HG03460 (cell line): ENCODE measurements at regions not wholly inside any gene's neighbourhood (a gene's known extent, or its start where the extent isn't known, plus 50 kb on each side); places are given as distances from the start of the nearest gene placed in this dataset.
A peak's percentile ranks its signal among the peaks of the same experiment; 100 is the strongest.
"Not testable (repeated sequence)": the region's sequence is repeated elsewhere in the genome, so short reads cannot be mapped to it uniquely, and the experiment has no call there.

ENCODE experiments used
- ATAC-seq: cut with Tn5 transposase; IDR thresholded peaks from one replicate; pipeline ENCODE4 v1.9.1; 2021; ENCODE audit not compliant: unreplicated experiment

DNA sequence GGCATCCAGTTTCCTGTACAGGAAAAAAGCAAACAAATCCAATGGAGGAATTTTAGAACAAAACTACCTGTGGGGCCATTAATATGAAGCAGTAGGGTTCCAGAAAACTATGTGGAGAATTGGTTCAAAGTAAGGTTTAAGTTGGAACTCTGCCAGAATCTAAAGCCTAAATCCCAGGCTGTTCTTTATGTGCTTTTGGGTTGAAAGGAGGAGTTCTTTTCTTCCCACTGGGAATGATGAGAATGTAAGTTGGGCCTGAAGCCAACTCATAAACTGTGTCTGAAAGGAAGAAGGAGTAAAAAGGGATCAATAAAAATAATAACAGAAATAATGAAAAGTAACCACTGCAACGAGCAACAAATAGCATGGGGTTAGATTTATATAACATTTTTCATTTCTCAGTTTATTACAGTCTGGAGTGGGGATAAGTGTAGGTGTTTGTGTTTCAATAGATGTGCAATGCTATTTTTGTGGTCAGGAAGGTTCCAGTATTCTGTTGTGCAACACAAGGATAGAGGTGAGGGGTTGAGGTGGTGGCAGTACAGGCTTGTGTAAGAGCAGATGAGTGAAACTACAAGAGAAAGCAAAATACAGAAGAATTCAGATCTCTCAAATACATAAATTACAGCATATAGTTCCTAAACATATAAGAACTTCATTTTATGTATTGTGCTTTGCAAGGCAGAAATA is 373.6 kb downstream of the EMP1 start:
- ATAC-seq: no peak

DNA sequence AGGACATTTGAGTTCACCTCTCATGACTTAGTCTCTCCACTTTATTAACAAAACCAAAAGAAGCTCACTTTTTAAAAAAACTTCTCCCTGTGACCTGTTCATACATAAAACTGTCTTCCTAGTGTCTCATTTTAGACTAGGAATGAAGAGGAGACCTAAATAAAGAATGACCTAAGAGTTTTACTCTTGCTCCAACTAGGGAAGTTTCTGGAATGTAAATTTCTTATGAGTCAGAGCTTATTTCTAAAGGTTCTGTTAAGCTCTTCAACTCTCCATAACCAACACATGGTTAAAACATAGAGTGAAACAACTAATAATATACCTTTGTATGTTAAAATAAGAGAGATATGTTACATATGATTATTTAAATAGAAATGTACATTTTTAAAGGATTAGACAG is 369.8 kb downstream of the EMP1 start:
- ATAC-seq: no peak

DNA sequence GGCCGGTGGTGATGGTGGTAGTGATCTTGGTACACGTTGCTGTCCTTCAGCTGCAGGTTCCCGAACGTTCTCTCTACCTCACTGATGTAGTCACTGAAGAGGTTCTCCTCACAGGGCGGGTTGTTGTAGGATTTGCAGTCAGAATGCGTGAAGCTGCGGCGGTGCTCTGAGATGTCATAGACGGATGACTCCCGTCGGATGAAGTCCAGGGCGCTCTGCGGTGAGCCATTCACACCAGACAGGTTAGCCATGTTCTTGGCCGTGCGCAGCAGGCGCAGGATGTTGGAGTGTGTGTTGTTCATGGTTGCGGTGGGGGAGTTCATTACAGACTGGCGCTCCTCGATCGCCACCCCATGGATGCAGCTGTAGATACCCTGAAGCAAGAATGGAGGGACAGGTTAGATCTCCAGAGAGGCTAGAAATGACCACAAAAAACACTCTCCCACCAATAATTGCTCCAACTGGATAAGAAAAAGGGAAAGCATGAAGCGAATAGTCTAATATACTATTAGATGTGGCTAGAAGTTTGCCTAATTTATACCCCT is 367.8 kb downstream of the EMP1 start:
- no peak for ATAC-seq

DNA sequence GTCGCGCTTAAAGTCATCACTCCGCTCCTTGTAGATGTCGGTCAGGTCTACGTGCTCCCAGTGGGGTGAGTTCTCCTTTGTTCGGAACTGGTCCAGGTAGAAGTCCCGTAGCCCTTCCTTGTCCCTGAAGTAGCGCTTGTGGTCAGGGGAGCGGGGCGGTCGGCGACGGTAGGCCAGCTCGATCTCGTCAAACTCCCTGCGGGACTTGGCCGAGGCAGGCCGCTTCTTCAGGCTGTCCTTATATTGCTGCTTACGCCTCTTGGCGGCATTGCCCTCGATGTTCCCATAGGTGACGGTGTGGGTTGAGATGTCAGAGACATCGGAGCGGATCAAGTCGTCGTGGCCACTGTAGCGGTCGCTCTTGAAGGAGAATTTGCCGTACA is 367.2 kb downstream of the EMP1 start:
- no peak for ATAC-seq

DNA sequence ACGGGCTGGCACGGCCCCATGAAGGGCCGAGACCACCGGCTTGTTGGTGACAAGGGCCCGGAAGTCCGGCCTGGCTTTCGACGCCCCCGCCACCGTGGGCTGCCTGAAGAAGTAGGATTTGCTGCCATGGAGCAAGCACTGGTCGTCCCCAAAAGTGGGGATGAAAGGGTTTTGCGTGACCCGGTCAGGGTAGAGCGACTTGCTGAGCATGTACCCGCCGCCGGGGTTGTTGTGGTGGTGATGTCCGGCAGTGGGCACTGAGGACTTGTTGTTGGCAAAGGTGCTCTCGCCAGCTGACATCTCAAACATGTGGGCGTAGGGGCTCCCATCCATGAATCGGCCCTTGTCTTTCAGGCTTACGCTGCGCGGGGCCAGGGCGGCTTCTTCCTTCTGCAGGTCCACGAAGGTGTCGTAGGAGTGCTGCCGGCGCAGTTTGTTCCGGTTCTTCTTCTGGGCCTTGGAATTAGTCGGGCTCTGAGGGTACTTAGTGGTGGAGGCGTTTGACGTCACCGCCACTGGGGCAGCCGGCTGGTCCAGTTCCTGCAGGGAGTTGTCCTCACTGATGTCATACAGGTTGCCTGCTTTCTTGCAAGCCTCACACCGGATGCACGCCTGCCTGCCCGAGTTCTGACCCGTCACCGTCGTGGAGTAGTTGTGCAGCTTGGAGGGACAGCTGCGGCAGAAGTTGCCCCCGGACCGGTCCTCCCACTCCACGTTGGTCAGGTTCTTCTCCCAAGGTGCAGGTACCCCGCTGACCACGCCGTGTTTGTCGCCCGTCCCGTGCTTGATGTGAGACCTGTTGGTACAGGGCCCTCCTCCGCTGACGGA is 366.6 kb downstream of the EMP1 start:
- no peak for ATAC-seq

DNA sequence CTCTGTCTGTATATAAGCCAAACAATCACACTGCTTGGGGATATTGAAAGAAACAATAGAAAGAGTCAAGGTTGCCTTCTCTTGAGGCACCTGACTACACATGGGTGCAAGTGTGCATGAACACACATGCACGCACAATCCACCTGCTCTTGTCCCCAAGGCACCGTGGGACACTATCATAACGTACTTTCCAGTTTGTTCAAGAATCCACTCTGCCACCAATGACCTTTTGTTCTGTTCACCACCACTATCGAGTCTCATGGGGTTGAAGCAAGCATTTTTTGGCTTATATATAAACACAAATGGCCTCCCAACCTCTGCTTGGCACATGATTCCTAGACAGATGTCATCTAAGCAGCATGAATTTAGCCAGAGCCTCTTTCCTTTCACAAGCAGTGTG is 365.4 kb downstream of the EMP1 start:
- ATAC-seq: no peak

DNA sequence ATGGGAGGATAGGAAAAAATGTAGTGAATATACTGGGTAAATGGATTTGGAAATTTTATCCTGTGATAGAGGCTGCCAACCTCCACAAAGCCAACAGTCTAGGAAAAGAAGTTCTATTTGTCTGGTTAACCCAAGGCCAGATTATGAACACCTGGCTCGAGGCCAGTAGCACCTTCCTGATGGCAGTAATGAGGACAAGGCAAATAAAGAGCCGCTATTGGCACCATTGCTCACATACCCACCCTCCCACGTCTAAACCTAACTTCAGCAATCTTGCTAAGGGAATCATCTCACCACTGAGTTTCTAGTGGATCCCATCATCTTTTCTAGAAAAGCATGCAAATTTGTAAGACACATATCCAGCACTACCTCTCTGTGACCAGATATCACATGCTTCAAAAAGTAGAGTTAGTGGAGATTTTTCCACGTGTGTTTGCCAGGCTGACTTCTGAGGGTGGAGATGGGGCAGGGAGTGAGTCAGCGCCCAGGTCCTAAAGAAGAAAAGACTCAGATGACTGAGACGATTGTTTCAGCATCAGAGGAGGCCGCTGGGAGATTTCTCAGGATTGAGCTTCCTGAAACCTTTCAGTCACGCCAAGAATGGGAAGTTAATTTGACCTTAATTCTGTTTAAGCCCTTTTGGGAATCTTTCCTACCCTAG is 362.9 kb downstream of the EMP1 start:
- ATAC-seq: no peak

DNA sequence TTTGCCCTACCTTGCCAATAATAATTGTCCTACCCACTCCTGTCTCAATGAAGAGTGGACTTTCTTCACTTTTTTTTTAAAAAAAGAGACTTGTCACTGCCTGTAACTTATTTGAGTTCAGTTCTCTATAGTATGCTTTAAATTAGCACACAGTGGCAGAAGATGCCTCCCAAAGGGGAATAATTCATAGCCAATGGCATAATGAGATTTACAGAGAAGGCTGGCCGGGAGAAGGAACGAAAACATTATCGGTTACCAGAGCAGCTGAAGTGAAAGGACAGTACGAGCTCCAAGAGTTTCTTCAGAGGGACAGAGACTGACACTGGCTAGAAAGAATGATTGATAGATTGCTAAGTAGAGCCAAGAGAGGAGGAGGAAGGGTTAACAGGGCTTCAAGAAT is 356.3 kb downstream of the EMP1 start:
- no peak for ATAC-seq

DNA sequence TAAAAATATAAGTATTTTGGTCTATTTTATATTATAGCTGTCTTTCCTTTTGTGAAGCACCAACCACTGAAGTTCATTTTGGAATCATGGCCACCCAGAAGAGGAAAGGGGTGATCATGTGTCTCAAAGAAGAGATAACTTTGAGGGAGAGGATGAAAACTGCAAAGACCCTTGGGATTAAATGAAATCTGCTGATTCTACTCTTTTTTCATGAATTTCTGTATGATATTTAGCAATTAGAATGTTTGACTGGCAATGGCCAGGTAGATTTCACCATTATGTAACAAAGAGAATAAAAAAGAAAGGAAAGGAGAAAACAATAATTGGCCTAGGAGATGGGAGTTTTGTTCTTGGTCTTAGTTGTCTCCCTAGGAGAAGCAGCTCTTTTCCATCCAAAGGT is 350.8 kb downstream of the EMP1 start:
- ATAC-seq: no peak

DNA sequence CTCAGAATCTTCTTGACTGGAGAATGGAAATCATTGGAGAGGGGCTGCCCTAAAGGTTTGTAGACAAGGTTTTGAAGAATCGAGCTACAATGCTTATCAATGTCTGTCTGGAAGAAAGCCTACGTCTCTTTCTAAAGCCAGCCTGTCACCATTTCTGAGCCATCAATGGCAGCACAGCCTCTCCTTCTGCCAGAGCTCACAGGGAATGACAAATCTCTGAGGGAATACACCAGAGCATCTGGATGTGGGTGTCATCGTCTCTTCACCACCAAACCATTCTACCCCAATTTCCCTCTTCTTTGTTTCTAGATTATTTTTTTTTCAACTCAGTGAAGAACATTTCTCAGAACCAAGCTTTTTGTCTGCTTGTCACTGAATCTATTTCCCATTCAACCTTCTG is 349.7 kb downstream of the EMP1 start:
- no peak for ATAC-seq

DNA sequence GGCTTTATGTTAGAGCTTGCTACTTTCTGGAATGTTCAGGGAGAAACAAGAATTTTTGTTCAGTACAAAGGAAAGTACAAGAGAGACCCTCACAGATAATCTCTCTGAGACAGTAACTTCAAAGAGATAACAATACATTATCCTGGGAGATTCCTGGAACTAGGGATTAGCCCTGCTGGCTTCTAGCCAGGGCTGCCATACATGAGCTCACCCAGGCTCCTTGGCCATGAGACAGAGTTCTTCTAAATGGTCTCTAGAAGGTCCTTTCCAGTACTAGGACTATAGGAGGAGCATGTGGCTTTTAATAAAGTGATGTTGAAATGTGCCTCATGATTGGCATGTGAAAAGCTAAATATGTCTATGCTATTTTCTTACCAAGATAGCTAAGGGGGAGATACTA is 342.5 kb downstream of the EMP1 start:
- no peak for ATAC-seq

DNA sequence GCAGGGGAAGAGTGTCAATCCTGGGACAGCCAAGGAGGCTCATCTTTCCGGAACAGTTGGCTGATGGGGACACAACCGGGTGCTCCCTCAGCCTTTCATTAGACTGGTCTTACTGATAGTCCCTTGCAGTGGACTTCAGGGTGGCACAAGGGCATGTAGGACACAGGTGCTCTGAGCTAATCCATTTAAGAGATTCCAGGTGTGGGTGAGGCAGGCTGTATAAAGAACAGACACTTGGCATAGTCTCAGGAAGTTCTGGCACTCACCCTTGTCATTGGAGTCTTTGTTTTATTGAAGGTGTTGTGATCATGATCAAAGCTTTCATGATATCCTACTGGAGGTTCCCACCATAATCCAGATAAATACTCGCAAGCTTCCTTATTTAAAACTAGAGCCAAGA is 341.6 kb downstream of the EMP1 start:
- no peak for ATAC-seq

DNA sequence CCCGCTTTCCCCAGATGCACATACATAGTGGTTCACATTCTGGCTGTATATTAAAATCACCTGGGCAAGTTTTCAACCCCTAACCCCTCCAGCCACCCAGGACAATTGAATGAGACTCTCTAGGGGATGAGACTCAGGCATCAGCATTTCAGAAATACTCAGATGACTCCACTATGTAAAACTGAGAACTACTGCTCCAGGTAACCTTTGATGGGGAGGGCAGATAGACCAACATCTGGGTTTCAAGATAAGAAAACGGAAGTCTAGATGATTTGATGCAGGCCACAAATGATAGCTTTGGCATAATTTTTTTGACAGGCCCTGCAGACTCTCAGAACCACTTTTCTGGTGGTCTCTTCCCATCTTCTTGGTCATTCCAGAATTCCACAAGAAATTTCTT is 341.1 kb downstream of the EMP1 start:
- ATAC-seq: peak; percentile 58

DNA sequence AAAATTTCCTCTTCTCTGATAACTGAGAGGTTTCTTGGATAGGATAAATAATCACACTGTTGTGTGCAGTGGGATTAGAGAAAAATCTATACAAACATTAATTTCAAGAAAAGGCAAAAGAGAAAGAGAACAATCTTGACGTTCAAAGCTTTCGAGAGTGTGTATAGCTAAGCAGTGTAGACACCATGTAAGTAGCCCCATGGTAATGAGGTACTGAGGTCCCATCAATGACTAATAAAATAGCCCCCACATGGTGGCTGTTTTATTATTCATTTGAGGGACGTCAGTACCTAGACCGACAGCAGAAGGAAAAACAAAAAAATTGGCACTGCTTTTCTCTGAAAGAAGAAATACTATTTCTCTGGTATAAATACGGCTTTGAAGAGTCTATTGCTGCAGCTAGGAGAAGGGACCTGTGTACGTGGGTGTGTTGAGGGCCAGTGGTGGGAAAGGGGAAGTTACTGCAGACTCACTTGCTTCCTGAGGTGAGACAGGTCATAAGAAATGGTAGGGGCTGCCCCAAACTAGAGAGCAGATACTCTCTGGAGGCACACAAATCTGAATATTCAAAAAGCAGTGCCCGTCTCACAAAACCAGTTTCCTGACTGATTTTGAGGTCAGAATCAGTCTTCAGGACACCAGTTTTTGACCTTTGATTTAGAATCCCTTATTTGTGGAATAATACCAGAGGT is 339.8 kb downstream of the EMP1 start:
- peak; percentile 94 for ATAC-seq

DNA sequence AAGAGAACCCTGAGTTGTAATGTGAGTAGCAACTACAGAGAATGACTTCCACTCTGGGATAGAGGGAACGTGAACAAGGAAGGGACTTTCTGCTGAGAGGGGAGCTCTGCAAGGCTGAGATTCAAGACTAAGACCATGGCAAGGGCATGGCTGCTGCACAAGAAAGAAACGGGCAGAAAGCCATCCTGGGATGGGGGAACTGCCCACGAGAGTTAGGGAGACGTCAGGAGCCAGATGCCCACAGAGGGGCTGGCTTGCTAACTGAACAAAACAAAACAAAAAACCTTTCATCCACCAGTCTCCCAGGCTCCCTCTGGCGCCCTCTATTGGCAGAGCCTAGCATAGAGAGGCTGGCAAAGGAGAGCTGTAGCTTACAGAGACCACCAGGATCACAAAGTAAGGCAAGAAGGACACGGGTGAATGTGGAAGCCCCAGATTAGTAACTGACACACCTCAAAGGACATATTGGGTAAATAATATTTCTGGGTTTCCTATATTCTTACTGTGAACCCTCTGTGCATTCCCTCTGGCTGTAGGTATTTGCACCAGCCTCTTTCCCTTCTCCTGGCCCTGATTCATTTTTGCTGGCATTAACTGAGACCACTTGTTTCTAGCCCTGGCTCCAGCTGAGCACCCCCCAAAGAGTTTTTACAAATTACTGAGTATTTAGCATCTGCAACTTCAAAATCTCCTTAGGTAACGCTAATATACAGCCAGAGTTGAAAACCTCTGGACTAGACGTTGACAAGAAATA is 338.3 kb downstream of the EMP1 start:
- ATAC-seq: no peak

DNA sequence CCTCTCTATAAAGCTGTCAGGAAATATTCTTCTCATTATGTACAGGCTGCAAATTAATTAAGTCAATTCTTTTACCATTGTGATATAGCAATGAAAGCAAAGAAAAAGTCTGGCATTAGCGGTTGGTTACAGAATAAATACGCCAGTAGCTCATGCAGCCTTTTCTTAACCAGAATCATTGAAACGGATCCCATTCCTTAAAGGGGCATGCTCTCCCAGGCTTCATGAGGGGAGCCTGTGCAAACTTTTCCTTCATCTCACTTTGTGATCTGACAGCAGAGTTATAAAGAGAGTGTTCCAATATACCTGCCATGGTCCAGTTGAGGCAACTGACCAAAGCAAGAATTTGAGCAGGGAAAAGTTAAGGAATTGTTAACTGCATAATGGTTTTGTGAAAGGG is 337.7 kb downstream of the EMP1 start:
- ATAC-seq: no peak

DNA sequence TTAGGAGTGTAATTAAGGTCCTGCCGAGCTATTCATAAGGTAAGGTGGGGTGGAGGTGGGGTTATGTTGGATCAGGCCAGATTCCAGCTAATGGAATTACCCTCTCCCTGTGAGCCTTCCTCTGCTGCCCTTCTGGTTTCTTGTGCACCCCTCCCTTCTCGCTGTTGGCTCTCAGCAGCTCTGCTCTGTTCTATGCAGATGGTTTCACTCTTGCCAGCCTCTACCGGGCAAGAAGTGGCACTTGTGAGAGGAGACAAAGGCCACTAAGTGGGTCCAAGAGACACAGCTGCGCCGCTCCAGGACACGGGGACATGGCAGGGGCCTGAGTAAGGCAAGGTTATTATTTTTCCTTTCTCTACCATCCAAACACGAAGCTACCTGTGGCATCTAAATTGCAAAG is 334.4 kb downstream of the EMP1 start:
- no peak for ATAC-seq

DNA sequence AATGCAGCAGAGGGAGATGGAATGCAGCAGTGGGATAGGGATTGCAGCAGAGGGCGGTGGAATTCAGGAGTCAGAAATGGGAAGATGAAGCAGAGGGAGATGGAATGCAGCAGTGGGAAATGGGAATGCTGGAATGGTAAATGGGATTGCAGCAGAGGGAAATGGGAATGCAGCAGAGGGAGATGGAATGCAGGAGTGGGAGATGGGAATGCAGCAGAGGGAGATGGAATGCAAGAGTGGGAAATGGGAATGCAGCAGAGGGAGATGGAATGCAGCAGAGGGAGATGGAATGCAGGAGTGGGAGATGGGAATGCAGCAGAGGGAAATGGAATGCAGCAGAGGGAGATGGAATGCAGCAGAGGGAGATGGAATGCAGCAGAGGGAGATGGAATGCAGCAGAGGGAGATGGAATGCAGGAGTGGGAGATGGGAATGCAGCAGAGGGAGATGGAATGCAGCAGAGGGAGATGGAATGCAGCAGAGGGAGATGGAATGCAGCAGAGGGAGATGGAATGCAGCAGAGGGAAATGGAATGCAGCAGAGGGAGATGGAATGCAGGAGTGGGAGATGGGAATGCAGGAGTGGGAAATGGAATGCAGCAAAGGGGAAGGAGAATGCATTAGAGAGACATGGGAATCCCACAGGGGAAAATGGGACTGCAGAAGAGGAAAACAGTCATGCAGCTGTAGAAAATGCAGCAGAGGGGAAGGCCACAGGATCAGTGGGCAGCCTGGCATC is 329.8 kb downstream of the EMP1 start:
- ATAC-seq: not testable (repeated sequence)

DNA sequence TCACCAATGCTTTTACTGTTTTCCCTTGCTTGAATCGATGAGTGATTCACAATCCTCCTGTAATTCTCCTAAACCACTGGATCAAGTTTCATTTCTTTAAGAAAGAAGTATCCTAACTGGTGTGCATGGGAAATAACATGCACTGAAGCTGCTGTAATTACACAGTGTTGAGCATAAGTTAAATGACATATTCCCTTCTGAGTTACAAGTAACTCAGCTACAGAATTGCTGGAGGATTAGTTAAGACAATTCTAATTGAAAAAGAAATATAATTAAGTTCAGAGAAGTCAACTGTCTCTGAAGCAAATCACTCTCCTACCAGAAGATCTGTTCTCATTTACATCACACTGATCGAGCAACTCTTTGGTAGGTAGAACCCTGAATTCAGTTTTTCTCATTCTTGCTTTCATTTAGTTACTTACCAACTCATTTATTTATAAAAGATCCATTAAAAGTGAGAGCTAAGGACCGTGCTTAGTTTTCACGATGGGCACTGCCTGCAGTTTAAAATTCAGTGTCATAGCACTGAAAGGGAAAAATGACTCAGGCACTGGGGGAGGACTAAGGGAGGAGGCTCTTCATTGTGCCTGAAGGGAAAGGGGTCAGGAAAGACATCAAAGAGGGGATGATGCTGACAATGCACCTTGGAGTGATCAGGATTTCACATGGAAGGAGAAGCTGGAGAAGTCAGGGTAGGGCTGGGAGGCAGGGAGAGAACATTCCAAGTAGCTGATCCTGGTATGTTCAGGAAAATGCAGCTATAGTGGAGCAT is 327.2 kb downstream of the EMP1 start:
- ATAC-seq: no peak
